ENCODE measurements at regions not wholly inside any gene's neighbourhood (a gene's known extent, or its start where the extent isn't known, plus 50 kb on each side); places are given as distances from the start of the nearest gene placed in this dataset.

DNA sequence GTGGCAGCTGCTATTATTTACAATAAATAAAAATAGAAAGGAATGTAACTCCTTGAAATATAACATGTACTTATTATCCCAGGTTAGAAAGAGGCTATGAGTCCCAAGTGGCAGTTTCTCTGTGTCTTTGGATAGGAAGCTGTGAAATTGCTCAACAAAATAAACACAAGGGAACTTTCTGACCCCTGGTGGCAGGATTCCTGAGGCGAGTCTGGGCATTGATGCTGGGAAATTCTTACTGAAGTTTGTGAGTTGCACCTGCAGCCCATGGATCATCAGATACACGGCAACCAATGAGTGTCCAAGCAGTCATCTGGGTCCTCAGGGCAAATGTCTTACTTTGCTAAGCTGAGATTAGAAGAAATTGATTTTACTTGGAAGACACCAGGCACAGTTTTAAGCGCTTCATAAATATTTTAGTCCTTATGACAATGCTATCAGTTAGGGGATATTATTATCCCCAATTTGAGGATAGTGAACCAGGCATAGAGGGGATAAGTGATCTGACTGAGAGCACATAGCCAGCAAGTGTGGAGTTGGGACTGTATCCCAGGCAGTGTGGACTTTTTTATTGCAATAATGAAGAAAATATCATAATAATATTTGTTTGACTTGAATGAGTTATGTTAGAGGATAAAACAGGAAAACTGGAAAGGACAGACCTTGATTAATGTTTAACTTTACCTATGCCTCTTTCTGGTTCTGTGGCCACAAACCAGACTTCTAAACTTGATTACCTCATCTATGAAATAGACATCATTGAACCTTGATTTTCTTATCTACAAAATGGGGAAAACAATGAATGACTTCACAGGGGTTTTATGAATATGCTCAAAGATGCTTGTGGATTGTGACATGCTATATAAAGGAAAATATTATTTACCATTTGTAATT is 265.5 kb upstream of the ADAMTSL1 start:
- TF ChIP-seq MAZ (IDR thresholded peaks at IDR 0.05; ENCODE audit: borderline replicate concordance, low read depth, low read length): no peak
- TF ChIP-seq, protein P1, sequence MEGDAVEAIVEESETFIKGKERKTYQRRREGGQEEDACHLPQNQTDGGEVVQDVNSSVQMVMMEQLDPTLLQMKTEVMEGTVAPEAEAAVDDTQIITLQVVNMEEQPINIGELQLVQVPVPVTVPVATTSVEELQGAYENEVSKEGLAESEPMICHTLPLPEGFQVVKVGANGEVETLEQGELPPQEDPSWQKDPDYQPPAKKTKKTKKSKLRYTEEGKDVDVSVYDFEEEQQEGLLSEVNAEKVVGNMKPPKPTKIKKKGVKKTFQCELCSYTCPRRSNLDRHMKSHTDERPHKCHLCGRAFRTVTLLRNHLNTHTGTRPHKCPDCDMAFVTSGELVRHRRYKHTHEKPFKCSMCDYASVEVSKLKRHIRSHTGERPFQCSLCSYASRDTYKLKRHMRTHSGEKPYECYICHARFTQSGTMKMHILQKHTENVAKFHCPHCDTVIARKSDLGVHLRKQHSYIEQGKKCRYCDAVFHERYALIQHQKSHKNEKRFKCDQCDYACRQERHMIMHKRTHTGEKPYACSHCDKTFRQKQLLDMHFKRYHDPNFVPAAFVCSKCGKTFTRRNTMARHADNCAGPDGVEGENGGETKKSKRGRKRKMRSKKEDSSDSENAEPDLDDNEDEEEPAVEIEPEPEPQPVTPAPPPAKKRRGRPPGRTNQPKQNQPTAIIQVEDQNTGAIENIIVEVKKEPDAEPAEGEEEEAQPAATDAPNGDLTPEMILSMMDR (IDR thresholded peaks at IDR 0.05): peak; percentile 37; the same call in 2 of the 3 replicates
- no peak for TF ChIP-seq SREBF2 (IDR thresholded peaks at IDR 0.05)
- TF ChIP-seq HDAC2 (IDR thresholded peaks at IDR 0.05): no peak
- TF ChIP-seq NPAS2 (CRISPR knock-in tag; IDR thresholded peaks at IDR 0.05; ENCODE audit: borderline replicate concordance): no peak
- TF ChIP-seq CEBPB (IDR thresholded peaks at IDR 0.05): peak in 1 of 2 experiments; percentile 72; a peak in 3 of 4 replicates
- no peak for TF ChIP-seq ZC3H11A (IDR thresholded peaks at IDR 0.05)
- TF ChIP-seq ESRRA (IDR thresholded peaks at IDR 0.05; ENCODE audit: borderline replicate concordance, low read length): no peak
- TF ChIP-seq MYC (IDR thresholded peaks at IDR 0.05; ENCODE audit: borderline replicate concordance, low read length): no peak
- TF ChIP-seq TP53 (CRISPR knock-in tag; IDR thresholded peaks at IDR 0.05): no peak

Data from A549 (cell line).